ENCODE measurements at regions not wholly inside any gene's neighbourhood (a gene's known extent, or its start where the extent isn't known, plus 50 kb on each side); places are given as distances from the start of the nearest gene placed in this dataset.

DNA sequence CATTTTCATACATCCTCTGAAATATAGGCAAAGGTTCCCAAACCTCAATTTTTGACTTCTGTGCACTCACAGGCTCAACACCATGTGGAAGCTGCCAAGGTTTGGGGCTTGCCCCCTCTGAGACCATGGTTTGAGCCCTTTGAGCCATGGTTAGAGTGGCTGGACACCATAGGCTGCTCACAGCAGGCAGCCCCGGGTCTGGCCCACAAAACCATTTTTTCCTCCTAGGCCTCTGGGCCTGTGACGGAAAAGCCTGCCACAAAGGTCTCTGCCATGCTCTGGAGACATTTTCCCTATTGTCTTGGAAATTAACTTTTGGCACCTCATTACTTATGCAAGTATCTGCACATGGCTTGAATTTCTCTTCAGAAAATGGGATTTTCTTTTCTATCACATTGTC is 1113.2 kb upstream of the ATXN7L3B start:
- 52 to 89% (median 71%) methylated on average over 2 of the region's 2 CpGs for WGBS, 5 donors

DNA sequence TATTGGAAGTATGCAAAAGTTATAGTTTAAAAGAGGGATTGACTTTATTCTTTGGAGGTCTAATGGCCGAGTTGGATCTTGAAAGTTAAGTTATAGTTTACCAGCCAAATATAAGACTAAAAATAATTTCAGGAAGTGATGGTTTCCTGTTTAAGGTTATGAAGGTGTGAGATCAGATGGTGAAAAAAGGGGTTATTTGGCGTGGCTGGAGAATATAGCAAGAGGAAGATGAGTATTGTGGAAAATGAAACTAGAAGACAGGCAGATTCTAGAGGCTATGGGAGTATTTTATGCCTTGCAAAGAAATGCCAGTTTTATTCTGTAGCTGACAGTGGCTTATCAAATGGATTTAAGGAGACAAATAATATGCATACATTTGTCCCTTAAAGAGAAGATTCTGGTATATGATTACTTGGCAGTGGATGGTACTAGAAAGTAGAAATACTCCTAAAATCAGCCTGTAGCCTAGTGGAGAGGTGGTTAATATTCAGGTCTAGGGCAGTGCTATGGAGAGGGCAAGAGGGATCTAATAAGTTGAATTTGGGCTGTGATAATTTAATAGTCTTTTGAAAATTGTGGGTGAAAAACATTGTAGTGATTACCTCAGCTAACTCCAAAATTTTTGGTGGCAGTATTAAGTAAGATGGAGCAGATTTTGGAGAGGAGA is 1091.8 kb upstream of the ATXN7L3B start:
- WGBS, 5 donors, result 7 to 18% (median 8%) methylated on average over 2 of the region's 2 CpGs
- Histone ChIP-seq H3K9me3 (no peaks in the 10 kb centered on the region), H3K4me3 (no peak overlapping the region), H3K36me3 (no peaks in the 10 kb centered on the region), H3K27ac (no peak overlapping the region), H3K27me3 (replicated peaks in 1 of 7) (no peaks in the 10 kb centered on the region), H3K4me1 (peaks cover 0 to 5% (median 0%) of the 10 kb centered on the region in 6 donors)
- TF ChIP-seq POLR2A (IDR thresholded peaks at IDR 0.05) (no peak), POLR2AphosphoS5 (IDR thresholded peaks at IDR 0.05) (no peak)
- TF ChIP-seq, protein P1, sequence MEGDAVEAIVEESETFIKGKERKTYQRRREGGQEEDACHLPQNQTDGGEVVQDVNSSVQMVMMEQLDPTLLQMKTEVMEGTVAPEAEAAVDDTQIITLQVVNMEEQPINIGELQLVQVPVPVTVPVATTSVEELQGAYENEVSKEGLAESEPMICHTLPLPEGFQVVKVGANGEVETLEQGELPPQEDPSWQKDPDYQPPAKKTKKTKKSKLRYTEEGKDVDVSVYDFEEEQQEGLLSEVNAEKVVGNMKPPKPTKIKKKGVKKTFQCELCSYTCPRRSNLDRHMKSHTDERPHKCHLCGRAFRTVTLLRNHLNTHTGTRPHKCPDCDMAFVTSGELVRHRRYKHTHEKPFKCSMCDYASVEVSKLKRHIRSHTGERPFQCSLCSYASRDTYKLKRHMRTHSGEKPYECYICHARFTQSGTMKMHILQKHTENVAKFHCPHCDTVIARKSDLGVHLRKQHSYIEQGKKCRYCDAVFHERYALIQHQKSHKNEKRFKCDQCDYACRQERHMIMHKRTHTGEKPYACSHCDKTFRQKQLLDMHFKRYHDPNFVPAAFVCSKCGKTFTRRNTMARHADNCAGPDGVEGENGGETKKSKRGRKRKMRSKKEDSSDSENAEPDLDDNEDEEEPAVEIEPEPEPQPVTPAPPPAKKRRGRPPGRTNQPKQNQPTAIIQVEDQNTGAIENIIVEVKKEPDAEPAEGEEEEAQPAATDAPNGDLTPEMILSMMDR (IDR thresholded peaks at IDR 0.05 in 8 of 11, conservative IDR thresholded peaks at IDR 0.05 in 3 of 11), result no peak
- DNase-seq, result no peak
- intact Hi-C loops (cut with DNase I; ENCODE audit: low total_unique reads), result no loop called here

More for the DNA sequence above, 1113.2 kb upstream of the ATXN7L3B start:
- intact Hi-C loops (cut with DNase I; ENCODE audit: low total_unique reads), result no loop called here
- DNase-seq, result no peak
- no peaks in the 10 kb centered on the region for H3K27me3 ChIP-seq (replicated peaks in 1 of 7)
- H3K9me3 ChIP-seq, result peaks cover 5 to 27% (median 23%) of the 10 kb centered on the region in 8 donors
- H3K4me3 ChIP-seq, result no peak overlapping the region
- H3K4me1 ChIP-seq, result no peaks in the 10 kb centered on the region
- H3K27ac ChIP-seq, result no peak overlapping the region
- TF ChIP-seq POLR2AphosphoS5 (IDR thresholded peaks at IDR 0.05) (no peak), POLR2A (IDR thresholded peaks at IDR 0.05) (no peak)
- TF ChIP-seq, protein P1 (IDR thresholded peaks at IDR 0.05 in 8 of 11, conservative IDR thresholded peaks at IDR 0.05 in 3 of 11), result no peak
- H3K36me3 ChIP-seq, result no peaks in the 10 kb centered on the region

DNA sequence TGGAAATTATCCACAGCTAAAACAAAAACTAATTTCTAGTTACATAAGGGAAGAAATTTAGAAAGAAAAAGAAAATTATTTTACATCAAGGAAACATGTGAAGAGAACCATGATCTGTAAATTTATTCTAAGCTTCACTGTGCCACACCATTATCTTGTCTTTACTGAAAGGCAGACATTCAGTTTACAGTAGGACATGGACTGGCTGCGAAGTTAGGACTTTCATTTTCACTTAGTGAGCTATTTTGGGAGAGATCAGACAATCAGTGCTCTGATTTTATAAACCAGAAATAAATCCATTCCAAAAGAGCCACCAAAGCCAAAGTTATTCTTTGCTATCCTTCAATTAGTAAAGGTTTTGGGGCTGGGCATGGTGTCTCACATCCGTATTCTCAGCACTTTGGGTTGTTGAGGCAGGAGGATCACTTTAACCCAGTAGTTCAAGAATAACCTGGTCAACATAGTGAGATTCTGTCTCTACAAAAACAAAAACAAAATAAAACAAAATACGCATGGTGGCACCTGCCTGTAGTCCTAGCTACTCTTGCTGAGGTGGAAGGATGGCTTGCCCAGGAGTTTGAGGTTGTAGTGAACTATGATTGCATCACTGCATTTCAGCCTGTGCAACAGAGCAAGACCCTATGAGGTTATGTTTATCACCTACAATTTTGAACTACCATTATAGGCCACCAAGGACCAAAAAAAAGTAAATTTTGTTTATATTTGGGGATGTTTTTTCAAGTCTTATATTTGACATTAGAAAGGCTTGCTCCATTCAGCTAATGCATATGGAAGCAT is 1084.8 kb upstream of the ATXN7L3B start:
- DNase-seq, result no peak
- intact Hi-C loops (cut with DNase I; ENCODE audit: low total_unique reads), result no loop called here
- 68 to 74% (median 73%) methylated on average over 3 of the region's 3 CpGs for WGBS, 5 donors
- H3K4me3 ChIP-seq, result no peak overlapping the region
- H3K9me3 ChIP-seq, result no peaks in the 10 kb centered on the region
- no peak for TF ChIP-seq POLR2A (IDR thresholded peaks at IDR 0.05)
- TF ChIP-seq, protein P1 (IDR thresholded peaks at IDR 0.05 in 8 of 11, conservative IDR thresholded peaks at IDR 0.05 in 3 of 11), result no peak
- TF ChIP-seq POLR2AphosphoS5 (IDR thresholded peaks at IDR 0.05), result no peak
- H3K27ac ChIP-seq, result no peak overlapping the region
- no peaks in the 10 kb centered on the region for H3K4me1 ChIP-seq
- no peaks in the 10 kb centered on the region for H3K36me3 ChIP-seq
- H3K27me3 ChIP-seq (replicated peaks in 1 of 7), result no peaks in the 10 kb centered on the region

DNA sequence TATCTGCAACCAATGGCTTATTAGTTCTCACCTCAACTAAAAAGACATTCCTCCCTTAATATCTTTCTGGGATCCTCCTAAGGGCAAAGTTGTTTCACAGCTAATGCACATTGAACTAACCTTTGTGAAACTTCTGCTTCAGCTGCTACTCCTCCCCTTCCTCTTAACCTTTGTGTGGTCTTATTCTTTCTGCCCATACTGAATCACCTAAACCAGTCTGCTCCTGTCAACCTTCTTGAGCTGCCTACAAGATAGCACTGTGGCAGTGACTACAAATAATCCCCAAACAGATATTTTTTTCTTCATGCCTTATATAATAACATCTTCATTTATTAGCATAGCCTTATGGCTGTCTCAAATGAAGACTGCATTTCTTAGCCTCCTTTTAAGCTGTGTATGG is 1077.4 kb upstream of the ATXN7L3B start:
- no peaks in the 10 kb centered on the region for H3K27me3 ChIP-seq (replicated peaks in 1 of 7)
- DNase-seq, result no peak
- H3K9me3 ChIP-seq, result peaks cover 0 to 6% (median 0%) of the 10 kb centered on the region in 8 donors
- TF ChIP-seq POLR2AphosphoS5 (IDR thresholded peaks at IDR 0.05) (no peak), POLR2A (IDR thresholded peaks at IDR 0.05) (no peak)
- TF ChIP-seq, protein P1 (IDR thresholded peaks at IDR 0.05 in 8 of 11, conservative IDR thresholded peaks at IDR 0.05 in 3 of 11), result no peak
- no peaks in the 10 kb centered on the region for H3K4me1 ChIP-seq
- H3K27ac ChIP-seq, result no peak overlapping the region
- intact Hi-C loops (cut with DNase I; ENCODE audit: low total_unique reads), result no loop called here
- no peak overlapping the region for H3K4me3 ChIP-seq
- H3K36me3 ChIP-seq, result no peaks in the 10 kb centered on the region

Data from spleen (tissue), 11 donors.